Ovary (tissue), 7 donors: ENCODE measurements at regions not wholly inside any gene's neighbourhood (a gene's known extent, or its start where the extent isn't known, plus 50 kb on each side); places are given as distances from the start of the nearest gene placed in this dataset.

Source experiments
- DNase-seq, 5 donors: peaks; one replicate each; pipeline ENCODE4 v3.0.0-alpha.2; 2019 to 2020
- H3K27ac ChIP-seq, 2 donors: fragments of 200-600 bp; one replicate each; pipeline versions ENCODE4 v1.5.1 to v1.8.0; 2019 to 2022
- H3K27me3 ChIP-seq: fragments of 200-600 bp; one replicate; pipeline ENCODE4 v1.8.0; 2022
- H3K36me3 ChIP-seq: fragments of 200-600 bp; sonication (generic); one replicate; pipeline ENCODE4 v1.5.1; 2019
- H3K4me1 ChIP-seq: one replicate; pipeline ENCODE4 v1.8.1; 2013; ENCODE audit warnings: mild to moderate bottlenecking, moderate library complexity; ENCODE audit not compliant: insufficient read depth
- H3K4me3 ChIP-seq: fragments of 200-600 bp; sonication (generic); one replicate; pipeline ENCODE4 v1.5.1; 2017
- H3K9me3 ChIP-seq, 2 donors: fragments of 200-600 bp in 1 of 2; sonication (generic) in 1 of 2; one replicate each; pipeline versions ENCODE4 v1.5.1 to v1.8.1; 2013 to 2019; ENCODE audit warnings: mild to moderate bottlenecking in 1 of 2, moderate library complexity in 1 of 2
- CTCF ChIP-seq, 3 donors: fragments of 450-650 bp in 2 of 3; fragments of 200-600 bp in 1 of 3; IDR thresholded peaks; one replicate each; pipeline versions ENCODE4 v1.5.1 to v1.8.0; 2016 to 2022; ENCODE audit warnings: antibody characterized with exemption in 3 of 3, mild to moderate bottlenecking in 1 of 3
- EP300 ChIP-seq: sonication (generic); formaldehyde crosslinking; IDR thresholded peaks from one replicate; pipeline ENCODE4 v1.6.1; 2017; ENCODE audit warnings: antibody characterized with exemption
- POLR2A ChIP-seq: fragments of 450-650 bp; IDR thresholded peaks from one replicate; pipeline ENCODE4 v1.6.1; 2017; ENCODE audit warnings: antibody characterized with exemption, mild to moderate bottlenecking, moderate library complexity
- WGBS, 3 donors: extraction: QIAGEN DNeasy Blood & Tissue Kit in 1 of 3; methylation state at CpG; one replicate each; pipeline versions ENCODE4 v1.1.5 to v1.1.7; 2013 to 2017; 5-methylcytosine and 5-hydroxymethylcytosine counted together
- intact Hi-C, 4 donors: fragments of 100-400 bp; cut with DNase I; formaldehyde crosslinking; loops; one replicate each; pipeline versions ENCODE4 v1.11.0 to v1.15.1; 2022 to 2023
- donor health status: DM: no; HTN: no; CAD: no; lungs with moderate emphysema.
- donor health status: DM: no; HTN: no; CAD: no.
- donor health status: Bipolar disorder and iron deficiency.
- donor health status: DM: no; HTN: no; CAD: no.
- donor health status: DM: yes; HTN: yes; CAD: no.

DNA sequence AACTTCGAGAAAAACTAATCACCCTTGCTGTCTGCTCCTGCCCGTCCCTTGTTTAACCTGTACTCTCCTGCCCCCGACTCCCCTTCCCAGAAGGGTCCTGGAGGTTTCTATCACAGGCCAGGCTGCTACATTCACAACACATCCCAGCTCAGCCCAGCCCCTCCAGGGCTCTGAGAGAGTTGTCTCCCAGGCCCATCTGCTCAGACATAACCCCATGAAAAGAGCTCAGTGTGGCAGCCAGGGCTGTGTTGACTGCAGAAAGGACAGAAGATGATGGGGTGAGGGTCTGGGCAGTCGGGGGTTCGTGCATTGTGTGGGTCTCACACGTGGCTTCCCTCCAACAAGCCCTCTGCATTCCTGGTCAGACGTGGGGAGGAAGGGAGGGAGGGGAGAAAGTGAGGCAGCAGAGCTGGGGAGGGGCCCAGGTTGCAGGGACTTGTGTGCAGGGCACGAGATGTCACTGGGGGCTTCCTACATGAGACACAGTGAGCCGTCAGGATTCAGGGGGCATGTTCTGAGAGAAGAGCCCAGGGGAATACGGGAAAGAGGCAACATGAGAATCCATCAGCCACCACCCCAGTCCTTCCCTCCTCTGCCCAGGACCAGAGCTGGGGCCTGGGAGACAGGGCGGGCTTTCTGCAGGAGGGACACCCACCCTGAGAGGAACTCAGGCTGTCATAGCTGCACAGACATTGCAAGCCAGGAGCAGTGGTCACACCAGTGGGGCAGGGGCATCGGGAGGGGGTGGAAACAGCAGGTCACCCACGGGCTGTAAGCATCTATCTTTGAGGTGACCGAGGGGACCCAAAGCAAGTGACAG lies 372.9 kb downstream of the PREX1 start:
- H3K36me3 ChIP-seq: no peaks in the 10 kb centered on the region
- H3K4me3 ChIP-seq: no peak overlapping the region
- TF ChIP-seq EP300 (no peak), CTCF (IDR thresholded peaks at IDR 0.05) (no peak), POLR2A (no peak)
- H3K27ac ChIP-seq: no peak overlapping the region
- H3K27me3 ChIP-seq: no peaks in the 10 kb centered on the region
- WGBS, 3 donors: 66 to 72% (median 71%) methylated on average over 14 of the region's 14 CpGs
- intact Hi-C loops: no loop called here
- no peak for DNase-seq
- H3K4me1 ChIP-seq: no peaks in the 10 kb centered on the region
- no peaks in the 10 kb centered on the region for H3K9me3 ChIP-seq

DNA sequence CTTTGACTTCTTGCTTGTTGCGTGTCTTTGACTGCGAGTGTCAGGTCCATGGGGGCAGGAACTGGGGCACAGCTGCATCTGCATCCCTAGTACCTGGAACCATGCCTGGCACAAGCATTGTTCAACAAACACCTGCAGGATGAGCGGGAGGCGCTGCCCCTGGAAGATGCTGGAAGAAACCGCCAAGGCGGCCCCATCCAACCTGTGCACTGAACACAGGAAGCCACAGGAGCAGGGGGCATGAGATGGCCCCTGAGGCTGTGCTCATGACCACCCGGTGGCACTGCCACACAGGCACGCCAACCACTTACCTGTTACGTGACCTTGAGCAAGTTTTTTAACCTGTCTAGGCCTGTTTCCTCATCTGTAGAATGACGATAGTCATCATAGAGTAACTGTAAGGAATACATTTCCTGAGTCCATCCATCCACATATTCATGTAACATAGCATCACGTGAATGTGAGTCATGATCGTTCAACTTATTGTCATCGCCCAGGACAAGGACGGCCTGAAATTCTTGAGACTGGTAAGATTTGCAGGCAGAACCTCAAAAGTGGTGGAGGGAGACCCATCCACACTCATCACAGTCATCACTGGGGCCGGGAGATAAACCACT lies 374.2 kb downstream of the PREX1 start:
- TF ChIP-seq POLR2A (no peak), CTCF (IDR thresholded peaks at IDR 0.05) (no peak), EP300 (no peak)
- intact Hi-C loops: no loop called here
- H3K4me3 ChIP-seq: no peak overlapping the region
- H3K9me3 ChIP-seq: no peaks in the 10 kb centered on the region
- no peak overlapping the region for H3K27ac ChIP-seq
- H3K4me1 ChIP-seq: no peaks in the 10 kb centered on the region
- no peaks in the 10 kb centered on the region for H3K27me3 ChIP-seq
- DNase-seq: no peak
- H3K36me3 ChIP-seq: no peaks in the 10 kb centered on the region
- WGBS, 3 donors: 83 to 89% (median 85%) methylated on average over 15 of the region's 15 CpGs

DNA sequence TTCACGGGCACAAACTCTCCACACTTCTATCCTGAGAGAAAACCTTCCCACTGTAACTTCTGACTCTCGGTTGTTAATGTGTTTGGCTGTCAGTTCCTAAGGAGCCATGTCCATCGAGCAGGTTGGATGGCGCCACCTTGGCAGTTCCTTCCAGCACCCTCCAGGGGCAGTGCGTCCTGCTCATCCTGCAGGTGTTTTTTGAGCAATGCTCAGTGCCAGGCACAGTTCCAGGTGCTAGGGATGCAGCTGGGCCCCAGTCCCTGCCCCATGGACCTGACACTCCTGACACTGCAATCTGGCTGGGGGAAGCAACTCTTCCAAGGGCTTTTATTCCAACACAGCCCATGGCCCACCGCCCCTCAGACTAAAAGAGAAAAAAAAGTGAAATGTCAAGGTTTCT lies 376.4 kb downstream of the PREX1 start:
- intact Hi-C loops: no loop called here
- no peak for DNase-seq
- WGBS, 3 donors: 85 to 90% (median 90%) methylated on average over 6 of the region's 6 CpGs

More for the DNA sequence above, 376.4 kb downstream of the PREX1 start:
- Histone ChIP-seq H3K27ac (no peak overlapping the region), H3K9me3 (no peaks in the 10 kb centered on the region), H3K4me1 (no peaks in the 10 kb centered on the region), H3K27me3 (no peaks in the 10 kb centered on the region), H3K36me3 (no peaks in the 10 kb centered on the region), H3K4me3 (no peak overlapping the region)
- TF ChIP-seq POLR2A (no peak), EP300 (no peak), CTCF (IDR thresholded peaks at IDR 0.05) (no peak)
